SIG-M5 treated with dmso at 0.1 percent for 504 hours (cell line): ENCODE measurements at regions not wholly inside any gene's neighbourhood (a gene's known extent, or its start where the extent isn't known, plus 50 kb on each side); places are given as distances from the start of the nearest gene placed in this dataset.
A peak's percentile ranks its signal among the peaks of the same experiment; 100 is the strongest.

Source experiments
- DNase-seq: peaks from one replicate; lab custom pipeline; 2025; ENCODE audit not compliant: unreplicated experiment; lab: John Stamatoyannopoulos, UW

- no peak for DNase-seq
Measured at GRCh38 chr3:81439108-81439507, 322.3 kb downstream of the GBE1 start.

DNA sequence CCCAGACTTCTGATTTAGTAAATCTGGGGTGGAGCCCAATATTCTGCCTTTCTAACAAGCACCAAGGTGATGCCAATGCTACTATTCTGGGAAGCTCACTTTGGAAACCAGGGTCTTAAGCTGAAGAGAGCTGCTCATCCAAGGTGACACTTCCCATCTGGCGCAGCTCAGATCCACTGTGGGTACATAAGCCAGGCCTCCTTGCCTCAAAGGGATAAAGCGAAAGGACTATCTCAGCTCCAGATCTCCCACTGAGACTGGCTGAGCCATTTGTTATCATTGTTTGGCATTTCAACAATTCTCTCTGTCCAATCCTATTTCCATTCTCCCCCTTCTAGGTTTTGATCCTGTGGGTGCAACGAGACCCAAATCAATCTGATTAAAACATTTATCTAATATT is 323.8 kb downstream of the GBE1 start:
- DNase-seq: no peak

DNA sequence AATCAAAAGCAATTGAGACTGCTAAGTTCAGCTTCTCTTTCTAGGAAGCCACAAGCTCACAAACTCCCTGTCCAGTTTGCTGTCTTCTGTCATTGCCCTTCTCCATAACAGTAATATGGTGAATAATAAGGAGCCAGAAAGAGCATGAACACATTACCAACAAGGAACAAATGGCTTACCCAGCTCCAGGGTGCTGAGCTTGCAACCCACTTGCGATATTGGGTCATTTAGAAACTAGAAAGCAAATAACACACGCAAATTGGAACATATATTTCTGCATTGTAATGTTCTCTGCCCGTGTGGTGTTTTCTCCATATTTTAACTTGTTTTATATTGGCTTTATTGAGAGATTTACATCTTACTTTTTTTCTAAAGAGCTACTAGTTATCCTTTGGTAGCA is 325.3 kb downstream of the GBE1 start:
- DNase-seq: no peak

- no peak for DNase-seq
Measured at GRCh38 chr3:81435050-81435449, 326.4 kb downstream of the GBE1 start.

DNA sequence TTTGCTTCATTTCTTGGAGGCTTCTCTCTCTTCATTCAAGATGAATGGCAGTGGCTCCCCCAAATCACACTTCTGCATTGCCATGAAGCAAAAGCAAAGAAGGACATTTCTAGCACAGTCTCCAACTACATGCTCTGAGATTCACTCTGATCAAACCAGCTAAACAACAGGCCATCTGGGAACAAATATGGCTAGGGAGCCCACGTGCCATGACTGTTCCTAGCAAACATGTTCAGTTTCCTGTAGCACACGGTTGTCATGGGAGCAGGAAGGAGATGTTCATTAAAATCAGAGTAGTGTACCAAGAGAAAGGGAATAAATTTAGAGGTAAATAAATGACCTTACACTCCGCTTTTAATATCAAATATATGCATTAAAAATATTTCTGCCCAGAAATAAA is 327.3 kb downstream of the GBE1 start:
- no peak for DNase-seq

- peak; percentile 31 for DNase-seq
Measured at GRCh38 chr3:81433675-81434074, 327.8 kb downstream of the GBE1 start.

GRCh38 chr3:81432456-81432855 is 329.0 kb downstream of the GBE1 start:
- DNase-seq: no peak

GRCh38 chr3:81426826-81427577 is 334.4 kb downstream of the GBE1 start:
- no peak for DNase-seq

DNA sequence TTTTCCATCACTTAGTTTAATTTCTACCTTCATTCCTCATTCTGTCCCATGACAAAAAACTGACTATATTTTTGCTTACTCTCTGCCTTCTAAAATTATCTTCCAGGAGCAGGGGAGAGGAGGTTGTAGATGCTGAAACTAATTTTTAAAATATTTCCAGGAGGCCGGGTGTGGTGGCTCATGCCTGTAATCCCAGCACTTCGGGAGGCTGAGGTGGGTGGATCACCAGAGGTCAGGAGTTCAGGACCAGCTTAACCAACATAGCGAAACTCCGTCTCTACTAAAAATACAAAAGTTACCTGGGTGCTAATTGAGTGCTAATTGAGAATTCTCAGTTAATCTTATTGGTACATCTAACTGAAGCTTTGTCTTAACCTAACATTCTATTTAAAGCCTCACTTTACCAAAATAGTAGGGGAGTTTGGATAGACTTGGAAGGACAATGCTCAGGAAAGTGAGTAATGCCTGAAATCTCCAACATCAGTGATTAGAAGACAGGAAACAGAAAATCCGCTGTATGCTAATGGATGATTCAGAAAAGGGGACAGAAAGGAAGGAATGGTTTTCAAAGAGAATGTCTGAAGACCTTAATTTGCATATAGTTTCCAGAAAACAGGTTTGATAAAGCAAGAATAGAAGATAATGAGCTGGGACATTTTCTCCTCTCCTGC is 336.1 kb downstream of the GBE1 start:
- no peak for DNase-seq

DNA sequence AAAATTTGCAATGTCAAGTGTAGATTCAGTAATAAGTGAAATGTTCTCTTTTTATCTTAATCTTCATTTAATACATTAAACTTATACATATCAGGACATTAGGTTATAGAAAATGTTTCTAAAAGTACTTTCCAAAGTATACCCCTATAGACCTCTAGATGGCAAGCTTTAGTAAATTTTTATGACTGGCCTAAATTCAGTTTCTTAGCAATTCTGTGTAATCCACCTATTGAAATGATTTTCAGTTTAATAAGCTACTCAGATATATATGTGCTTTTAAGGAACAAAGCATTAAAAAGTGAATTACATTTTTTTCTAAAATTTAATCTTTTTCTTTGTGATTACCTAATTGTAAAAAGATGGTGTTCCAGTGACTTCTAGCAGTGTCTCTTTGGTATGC is 342.2 kb downstream of the GBE1 start:
- peak; percentile 50 for DNase-seq

DNA sequence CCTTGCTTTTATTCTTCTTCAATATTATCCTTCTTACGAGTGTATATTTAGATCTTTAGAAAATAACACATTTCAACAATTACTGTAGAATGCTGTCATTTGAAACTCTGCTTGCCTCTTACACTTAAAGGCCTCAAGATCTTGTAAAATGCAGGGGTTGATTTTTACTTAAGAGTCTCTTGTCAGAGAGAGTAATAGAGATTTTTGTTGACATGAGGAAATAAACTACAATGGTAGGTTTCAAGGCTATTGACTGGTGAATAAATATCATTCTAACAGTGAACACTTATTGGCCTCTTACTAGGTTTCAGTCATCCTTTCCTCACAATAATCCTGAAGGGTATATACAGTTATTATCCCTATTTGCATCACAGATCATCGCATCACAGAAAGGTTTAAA is 344.6 kb downstream of the GBE1 start:
- no peak for DNase-seq

GRCh38 chr3:81406318-81406717 is 355.1 kb downstream of the GBE1 start:
- no peak for DNase-seq

DNA sequence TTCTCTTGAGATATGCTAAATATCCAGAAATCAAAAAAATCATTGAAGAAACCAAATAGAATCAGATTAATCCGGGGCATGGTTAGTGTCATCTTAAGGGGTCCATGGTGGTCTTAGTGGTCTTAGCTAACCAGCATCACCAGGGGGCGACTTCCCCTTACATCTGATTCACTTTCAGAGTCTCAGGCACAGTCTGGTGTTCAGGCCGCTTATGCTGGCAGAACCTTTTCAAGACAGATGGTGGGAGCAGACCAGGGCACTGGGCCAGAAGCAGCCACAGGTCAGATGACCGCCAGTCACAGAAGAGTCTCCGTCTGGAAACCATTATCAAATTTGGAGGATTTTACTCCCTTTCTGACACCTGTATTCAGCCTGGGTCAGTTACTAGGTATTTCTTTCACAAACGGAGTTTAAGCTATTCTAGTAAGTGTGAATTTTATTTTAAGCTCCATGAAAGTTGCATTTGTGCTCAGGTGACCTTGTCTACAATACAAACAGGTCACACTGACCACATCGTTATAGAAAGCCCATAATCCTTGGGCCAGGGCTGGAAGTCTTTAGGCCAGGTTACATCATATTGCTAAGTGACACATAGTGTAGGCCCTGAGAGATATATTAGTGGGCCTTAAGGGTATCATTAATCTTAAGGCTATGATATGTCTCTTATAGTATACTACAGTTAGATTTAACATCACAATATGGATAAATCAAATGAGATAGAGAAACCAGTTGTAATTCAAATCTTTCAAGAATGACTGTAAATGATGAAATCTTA is 365.5 kb downstream of the GBE1 start:
- no peak for DNase-seq

GRCh38 chr3:81394651-81395524 is 366.6 kb downstream of the GBE1 start:
- no peak for DNase-seq

DNA sequence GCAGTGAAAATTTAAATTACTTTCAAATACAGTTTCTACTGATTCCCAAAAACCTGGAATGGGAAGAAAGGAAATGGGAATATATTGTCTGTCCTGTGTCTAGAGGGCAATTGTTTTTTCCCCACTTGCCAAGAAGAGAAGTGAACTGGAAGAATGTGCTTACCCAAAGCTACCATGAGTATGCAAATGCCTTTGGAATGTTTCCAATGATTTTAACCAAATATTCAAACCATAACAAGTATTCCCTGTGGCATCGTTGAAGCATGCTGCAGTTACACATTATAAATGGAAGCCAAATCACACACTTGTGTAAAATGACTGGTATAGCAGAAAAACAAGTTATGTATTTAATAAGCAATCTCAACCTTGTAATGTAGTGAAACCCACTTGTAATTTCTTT is 368.2 kb downstream of the GBE1 start:
- DNase-seq: no peak

DNA sequence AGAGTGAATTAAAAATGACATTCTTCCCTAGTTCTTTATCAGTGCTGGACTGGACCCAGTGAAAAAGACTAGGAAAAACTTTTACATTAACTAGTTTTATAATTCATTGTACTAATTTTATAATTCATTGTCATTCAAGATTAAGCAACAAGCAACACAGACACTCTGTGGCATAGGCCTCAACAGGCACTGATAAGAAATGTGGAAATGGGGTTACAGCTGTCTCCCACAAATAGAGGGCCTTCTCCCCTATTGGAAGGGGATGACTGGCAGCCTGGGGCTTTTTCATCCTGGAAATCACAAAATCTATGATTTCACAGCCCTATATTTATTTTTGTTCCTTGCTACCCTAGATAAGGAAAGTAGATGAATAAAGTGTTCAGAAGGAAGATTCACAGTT is 370.6 kb downstream of the GBE1 start:
- no peak for DNase-seq

- DNase-seq: no peak
Measured at GRCh38 chr3:81388191-81388590, 373.3 kb downstream of the GBE1 start.

DNA sequence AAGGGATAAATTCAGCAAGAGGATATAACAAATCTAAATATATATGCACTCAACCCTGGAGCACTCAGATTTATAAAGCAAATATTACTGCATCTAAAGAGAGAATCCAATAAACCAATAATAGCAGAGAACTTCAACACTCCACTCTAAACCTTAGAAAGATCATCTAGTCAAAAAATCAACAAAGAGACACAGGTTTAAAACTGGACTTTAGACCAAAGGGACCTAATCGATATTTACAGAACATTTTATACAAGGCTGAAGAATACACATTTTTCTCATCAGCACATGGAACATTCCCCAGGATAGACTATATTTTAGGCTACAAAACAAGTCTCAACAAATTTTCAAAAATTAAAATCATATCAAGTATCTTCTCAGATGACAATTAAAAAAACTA is 379.0 kb downstream of the GBE1 start:
- DNase-seq: no peak

DNA sequence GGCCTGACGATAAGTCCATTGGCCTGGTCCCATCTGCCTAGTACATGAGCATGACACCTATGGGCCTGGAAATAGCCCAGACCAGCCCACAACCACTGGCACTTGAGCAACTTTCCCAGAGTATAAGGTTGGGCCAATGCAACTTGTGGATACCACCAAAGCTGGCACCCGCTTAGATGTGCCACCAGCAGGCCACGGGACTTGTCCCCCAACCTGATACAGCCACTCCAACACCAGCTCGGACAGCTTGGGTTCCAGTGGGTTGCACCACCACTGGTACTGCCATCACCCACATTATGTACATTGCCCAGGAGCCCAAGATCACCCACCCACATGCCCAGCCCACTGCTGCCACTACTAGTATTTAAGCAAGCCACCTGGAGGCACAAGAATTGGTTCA is 381.2 kb downstream of the GBE1 start:
- no peak for DNase-seq

GRCh38 chr3:81378552-81379293 is 382.7 kb downstream of the GBE1 start:
- DNase-seq: no peak
